Suprapubic skin (tissue), 4 donors: ENCODE measurements at regions not wholly inside any gene's neighbourhood (a gene's known extent, or its start where the extent isn't known, plus 50 kb on each side); places are given as distances from the start of the nearest gene placed in this dataset.

Experiments used
- CTCF ChIP-seq, 2 donors: fragments of 200-600 bp in 1 of 2; fragments of 450-650 bp in 1 of 2; sonication (generic) in 1 of 2; IDR thresholded peaks; one replicate each; pipeline ENCODE4 v1.5.1; 2016 to 2019; ENCODE audit warnings: antibody characterized with exemption in 2 of 2, mild to moderate bottlenecking in 1 of 2, moderate library complexity in 1 of 2
- POLR2A ChIP-seq, 2 donors: fragments of 450-650 bp; IDR thresholded peaks; one replicate each; pipeline ENCODE4 v1.6.1; 2017; ENCODE audit warnings: antibody characterized with exemption in 2 of 2, mild to moderate bottlenecking in 2 of 2, moderate library complexity in 2 of 2
- POLR2AphosphoS5 ChIP-seq, 3 donors: sonication (generic); formaldehyde crosslinking; IDR thresholded peaks; one replicate each; pipeline ENCODE4 v1.6.1; 2017; ENCODE audit warnings: antibody characterized with exemption in 3 of 3

GRCh38 chr2:817336-818015 is 133.2 kb upstream of the SNTG2 start:
- TF ChIP-seq CTCF (IDR thresholded peaks at IDR 0.05) (no peak), POLR2A (IDR thresholded peaks at IDR 0.05) (no peak), POLR2AphosphoS5 (IDR thresholded peaks at IDR 0.05) (no peak)
